GM12865 (cell line): ENCODE measurements at regions not wholly inside any gene's neighbourhood (a gene's known extent, or its start where the extent isn't known, plus 50 kb on each side); places are given as distances from the start of the nearest gene placed in this dataset.

Experiments
- DNase-seq: peaks from one replicate; pipeline ENCODE4 v3.0.0; 2010; ENCODE audit warnings: low read depth
- H3K4me3 ChIP-seq: 2 replicates; pipeline ENCODE4 v1.5.1; 2011; ENCODE audit warnings: mild to moderate bottlenecking, low read depth, low read length, control low read depth
- TF ChIP-seq, protein P1 (sequence below): IDR thresholded peaks from 2 replicates; pipeline ENCODE4 v1.5.1; 2011; ENCODE audit warnings: low read length, control low read depth, low read depth, inconsistent platforms; ENCODE audit not compliant: insufficient read depth; ENCODE audit errors: missing control alignments

DNA sequence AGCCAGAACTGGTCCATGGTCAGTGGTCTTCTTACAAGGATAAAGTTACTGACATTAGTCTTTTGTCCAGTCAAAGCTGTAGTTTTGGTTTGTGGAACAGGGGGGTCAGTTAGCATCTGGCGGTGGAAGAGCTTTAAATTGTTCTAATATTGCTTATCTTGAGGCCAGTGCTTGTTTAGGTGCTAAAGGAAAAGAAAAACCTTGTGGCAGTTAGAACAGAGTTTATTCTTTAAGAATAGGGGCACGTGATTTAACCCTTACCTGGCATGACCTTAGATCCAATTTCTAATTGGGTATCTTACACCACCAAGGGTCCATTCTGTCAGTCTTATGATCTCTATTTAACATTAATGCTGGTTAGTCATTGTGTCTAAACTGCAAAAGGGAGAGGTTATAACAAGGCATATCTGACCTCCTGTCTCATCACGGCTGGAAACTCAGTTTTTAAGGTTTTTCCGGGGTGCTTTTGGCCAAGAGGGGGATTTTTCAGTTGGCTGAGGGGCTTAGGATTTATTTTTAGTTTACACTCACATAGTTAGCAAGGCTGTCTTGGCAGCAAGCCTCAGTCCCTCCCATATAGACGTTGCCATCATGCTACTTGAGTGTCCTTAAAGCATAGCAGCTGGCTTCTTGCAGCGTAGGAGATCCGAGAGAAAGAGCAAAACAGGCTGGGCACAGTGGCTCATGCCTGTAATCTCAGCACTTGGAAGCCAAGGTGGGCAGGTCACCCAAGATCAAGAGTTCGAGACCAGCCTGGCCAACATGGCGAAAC lies 60.1 kb upstream of the FAM89A start:
- no peak overlapping the region for H3K4me3 ChIP-seq
- TF ChIP-seq, protein P1, sequence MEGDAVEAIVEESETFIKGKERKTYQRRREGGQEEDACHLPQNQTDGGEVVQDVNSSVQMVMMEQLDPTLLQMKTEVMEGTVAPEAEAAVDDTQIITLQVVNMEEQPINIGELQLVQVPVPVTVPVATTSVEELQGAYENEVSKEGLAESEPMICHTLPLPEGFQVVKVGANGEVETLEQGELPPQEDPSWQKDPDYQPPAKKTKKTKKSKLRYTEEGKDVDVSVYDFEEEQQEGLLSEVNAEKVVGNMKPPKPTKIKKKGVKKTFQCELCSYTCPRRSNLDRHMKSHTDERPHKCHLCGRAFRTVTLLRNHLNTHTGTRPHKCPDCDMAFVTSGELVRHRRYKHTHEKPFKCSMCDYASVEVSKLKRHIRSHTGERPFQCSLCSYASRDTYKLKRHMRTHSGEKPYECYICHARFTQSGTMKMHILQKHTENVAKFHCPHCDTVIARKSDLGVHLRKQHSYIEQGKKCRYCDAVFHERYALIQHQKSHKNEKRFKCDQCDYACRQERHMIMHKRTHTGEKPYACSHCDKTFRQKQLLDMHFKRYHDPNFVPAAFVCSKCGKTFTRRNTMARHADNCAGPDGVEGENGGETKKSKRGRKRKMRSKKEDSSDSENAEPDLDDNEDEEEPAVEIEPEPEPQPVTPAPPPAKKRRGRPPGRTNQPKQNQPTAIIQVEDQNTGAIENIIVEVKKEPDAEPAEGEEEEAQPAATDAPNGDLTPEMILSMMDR, result no peak
- DNase-seq, result no peak

DNA sequence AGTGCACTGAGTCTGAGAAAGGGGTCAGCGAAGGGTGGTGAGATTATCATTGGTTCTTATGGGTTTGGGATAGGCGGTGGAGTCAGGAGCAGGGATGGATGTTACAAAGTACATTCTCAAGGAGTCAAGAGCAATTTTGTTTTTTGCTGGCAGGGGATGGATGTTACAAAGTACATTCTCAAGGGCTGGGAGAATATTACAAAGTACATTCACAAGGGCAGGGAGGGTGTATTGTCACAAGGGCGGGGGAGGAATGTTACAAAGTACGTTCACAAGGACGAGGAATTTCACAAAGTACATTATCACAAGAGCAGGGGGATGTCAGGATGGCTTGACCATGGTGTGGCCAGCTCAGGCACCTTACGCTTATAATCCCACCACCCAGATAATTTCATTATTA lies 59.3 kb upstream of the FAM89A start:
- DNase-seq, result no peak
- TF ChIP-seq, protein P1, result no peak
- H3K4me3 ChIP-seq, result no peak overlapping the region

DNA sequence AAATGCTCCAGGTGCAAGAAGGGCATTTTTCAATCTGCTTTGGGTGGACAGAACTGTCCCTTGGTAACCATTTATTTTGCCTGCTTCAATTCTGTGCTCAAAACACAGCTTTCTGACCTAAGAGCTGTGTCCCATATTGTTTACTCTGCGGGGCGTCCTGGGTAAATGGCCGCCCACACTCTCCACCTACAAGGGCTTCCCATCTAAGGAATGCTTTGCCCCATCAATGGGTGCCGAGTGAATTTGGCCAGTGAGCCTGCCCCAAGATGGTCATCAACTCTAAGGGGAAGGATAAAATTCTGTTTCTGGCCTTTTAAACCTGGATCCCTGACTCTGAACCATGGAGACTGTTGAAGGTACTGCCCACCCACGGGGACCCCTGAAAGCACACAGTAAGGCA lies 55.5 kb upstream of the FAM89A start:
- no peak for DNase-seq
- H3K4me3 ChIP-seq, result no peak overlapping the region
- TF ChIP-seq, protein P1, result no peak

DNA sequence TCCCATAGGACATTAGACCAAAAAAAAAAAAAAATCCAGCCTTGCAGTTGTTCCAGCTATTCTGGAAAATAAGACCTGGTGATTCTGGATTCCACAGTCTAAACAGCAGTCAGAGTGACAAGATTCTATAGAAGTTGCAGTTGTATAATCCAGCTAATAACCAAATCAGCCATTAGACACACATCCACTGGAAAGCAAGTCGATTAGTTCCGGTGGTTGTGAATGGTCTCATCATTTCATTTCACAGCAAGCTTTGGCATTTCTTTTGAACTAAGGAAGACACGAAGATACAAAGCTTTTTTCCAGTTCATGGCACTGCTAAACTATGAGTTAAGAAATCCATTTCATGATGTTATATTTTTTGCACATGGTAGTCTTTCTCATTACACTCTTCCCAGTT lies 54.4 kb upstream of the FAM89A start:
- TF ChIP-seq, protein P1, result no peak
- DNase-seq, result no peak
- no peak overlapping the region for H3K4me3 ChIP-seq

DNA sequence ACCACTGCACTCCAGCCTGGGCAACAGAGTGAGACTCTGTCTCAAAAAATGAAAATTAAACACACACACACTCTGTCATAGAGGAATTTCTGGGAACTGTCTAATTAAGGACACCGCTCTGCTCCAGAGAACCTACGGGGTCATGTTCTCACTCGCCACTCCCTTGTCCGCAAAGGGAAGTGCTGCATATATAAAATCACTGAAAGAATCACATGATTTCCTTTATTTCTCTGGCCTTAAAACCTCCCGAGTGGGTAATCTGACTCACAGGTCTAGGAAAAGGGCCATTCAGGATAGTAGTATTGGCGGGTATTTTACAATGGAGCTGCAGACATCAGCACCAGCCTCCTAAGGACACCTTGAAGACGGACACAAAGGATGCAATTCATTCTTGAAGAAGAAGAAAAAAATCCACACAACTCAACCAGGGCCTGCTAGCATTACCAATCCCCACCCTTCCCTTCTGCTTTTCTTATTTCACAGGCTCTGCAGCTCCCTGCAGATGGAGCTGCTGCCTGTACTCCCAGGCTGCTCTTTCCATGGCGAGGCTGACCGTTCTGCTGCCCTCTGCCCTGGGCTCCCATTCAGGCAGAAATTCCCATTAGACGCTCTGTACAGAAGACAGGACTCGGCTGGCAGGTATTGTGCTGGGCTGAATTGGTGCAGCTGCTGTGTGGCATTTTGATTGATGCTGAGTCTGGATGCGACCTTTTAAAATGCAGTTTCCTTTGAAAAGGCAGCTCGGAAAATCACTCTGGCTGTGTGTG lies 53.3 kb upstream of the FAM89A start:
- no peak for DNase-seq
- H3K4me3 ChIP-seq, result no peak overlapping the region
- TF ChIP-seq, protein P1, result no peak

DNA sequence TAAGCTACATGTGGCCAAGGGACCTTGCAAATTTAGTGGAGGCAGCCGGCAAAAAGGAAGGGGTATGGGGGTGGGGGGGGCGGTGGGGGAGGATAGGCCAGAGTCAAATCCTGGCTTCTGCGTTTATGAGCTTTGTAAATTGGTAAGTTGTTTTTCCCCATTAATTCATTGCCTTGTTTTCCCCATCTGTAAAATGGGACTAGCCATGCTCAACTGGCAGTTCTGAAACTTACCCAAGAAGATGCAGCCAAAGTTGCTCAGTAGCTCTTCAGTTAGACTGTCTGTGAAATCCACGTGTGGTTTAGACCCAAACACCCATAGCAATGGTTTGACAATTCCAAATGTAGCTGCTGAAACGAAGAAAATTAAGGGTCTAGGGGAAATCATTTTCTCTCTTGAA lies 52.3 kb upstream of the FAM89A start:
- DNase-seq, result no peak
- TF ChIP-seq, protein P1, result no peak
- H3K4me3 ChIP-seq, result no peak overlapping the region
